Left lung (tissue), 4 donors: ENCODE measurements at regions not wholly inside any gene's neighbourhood (a gene's known extent, or its start where the extent isn't known, plus 50 kb on each side); places are given as distances from the start of the nearest gene placed in this dataset.
"Not testable (repeated sequence)": the region's sequence is repeated elsewhere in the genome, so short reads cannot be mapped to it uniquely, and the experiment has no call there.

Source experiments
- ATAC-seq: fragments of 200-7000 bp; cut with Tn5 transposase; one replicate; pipeline ENCODE4 v1.9.1; 2020; ENCODE audit warnings: moderate library complexity
- DNase-seq, 4 donors: peaks; one replicate each; pipeline ENCODE4 v3.0.0-alpha.2; 2013 to 2020
- H3K27ac ChIP-seq, 2 donors: fragments of 200-600 bp; sonication (generic) in 1 of 2; one replicate each; pipeline versions ENCODE4 v1.5.0 to v1.8.0; 2020 to 2021
- H3K27me3 ChIP-seq, 2 donors: fragments of 200-600 bp; sonication (generic) in 1 of 2; one replicate each; pipeline versions ENCODE4 v1.5.0 to v1.8.0; 2020 to 2021
- H3K36me3 ChIP-seq, 2 donors: fragments of 200-600 bp; sonication (generic) in 1 of 2; one replicate each; pipeline versions ENCODE4 v1.5.0 to v1.8.0; 2020 to 2021
- H3K4me1 ChIP-seq, 2 donors: fragments of 200-600 bp; one replicate each; pipeline ENCODE4 v1.8.0; 2021
- H3K4me3 ChIP-seq, 2 donors: fragments of 200-600 bp; sonication (generic) in 1 of 2; one replicate each; pipeline versions ENCODE4 v1.5.0 to v1.8.0; 2020 to 2021; ENCODE audit warnings: mild to moderate bottlenecking in 1 of 2
- H3K9me3 ChIP-seq, 2 donors: fragments of 200-600 bp; sonication (generic) in 1 of 2; one replicate each; pipeline versions ENCODE4 v1.5.0 to v1.8.0; 2020 to 2021
- intact Hi-C, 2 donors: fragments of 100-400 bp; cut with DNase I; formaldehyde crosslinking; loops; one replicate each; pipeline versions ENCODE4 v1.11.2 to v1.14.2; 2022
- TF ChIP-seq, protein P1 (sequence below), 2 donors: fragments of 200-600 bp; sonication (generic) in 1 of 2; IDR thresholded peaks; one replicate each; pipeline versions ENCODE4 v1.5.0 to v1.8.0; 2021; ENCODE audit warnings: antibody characterized with exemption in 2 of 2
- donor health status: DM: no; HTN: yes; CAD: no.
- donor health status: DM: no; HTN: no; CAD: no.

DNA sequence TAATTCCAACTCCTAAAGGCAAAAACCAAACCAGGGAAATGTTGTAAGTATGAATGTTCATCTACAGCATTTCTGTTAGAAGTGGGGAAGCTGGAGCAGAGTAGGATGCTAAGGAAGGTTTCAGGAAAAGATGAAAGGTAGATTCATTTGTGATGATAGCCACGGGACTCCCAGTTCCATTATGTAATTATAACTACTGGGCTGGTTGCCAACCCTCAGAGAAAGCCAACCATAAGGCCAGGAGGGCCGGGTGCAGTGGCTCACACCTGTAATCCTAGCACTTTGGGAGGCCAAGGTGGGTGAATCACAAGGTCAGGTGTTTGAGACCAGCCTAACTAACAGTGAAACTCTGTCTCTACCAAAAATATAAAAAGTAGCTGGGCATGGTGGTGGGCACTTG is 288.9 kb upstream of the ETAA1 start:
- TF ChIP-seq, protein P1, sequence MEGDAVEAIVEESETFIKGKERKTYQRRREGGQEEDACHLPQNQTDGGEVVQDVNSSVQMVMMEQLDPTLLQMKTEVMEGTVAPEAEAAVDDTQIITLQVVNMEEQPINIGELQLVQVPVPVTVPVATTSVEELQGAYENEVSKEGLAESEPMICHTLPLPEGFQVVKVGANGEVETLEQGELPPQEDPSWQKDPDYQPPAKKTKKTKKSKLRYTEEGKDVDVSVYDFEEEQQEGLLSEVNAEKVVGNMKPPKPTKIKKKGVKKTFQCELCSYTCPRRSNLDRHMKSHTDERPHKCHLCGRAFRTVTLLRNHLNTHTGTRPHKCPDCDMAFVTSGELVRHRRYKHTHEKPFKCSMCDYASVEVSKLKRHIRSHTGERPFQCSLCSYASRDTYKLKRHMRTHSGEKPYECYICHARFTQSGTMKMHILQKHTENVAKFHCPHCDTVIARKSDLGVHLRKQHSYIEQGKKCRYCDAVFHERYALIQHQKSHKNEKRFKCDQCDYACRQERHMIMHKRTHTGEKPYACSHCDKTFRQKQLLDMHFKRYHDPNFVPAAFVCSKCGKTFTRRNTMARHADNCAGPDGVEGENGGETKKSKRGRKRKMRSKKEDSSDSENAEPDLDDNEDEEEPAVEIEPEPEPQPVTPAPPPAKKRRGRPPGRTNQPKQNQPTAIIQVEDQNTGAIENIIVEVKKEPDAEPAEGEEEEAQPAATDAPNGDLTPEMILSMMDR (IDR thresholded peaks at IDR 0.05): no peak
- DNase-seq (no peak), ATAC-seq (no peak)
- intact Hi-C loops: no loop called here
- Histone ChIP-seq H3K9me3 (peaks cover 0 to 27% of the 10 kb centered on the region in 2 donors), H3K27me3 (no peaks in the 10 kb centered on the region), H3K4me3 (no peak overlapping the region), H3K4me1 (no peaks in the 10 kb centered on the region), H3K27ac (no peak overlapping the region), H3K36me3 (no peaks in the 10 kb centered on the region)

DNA sequence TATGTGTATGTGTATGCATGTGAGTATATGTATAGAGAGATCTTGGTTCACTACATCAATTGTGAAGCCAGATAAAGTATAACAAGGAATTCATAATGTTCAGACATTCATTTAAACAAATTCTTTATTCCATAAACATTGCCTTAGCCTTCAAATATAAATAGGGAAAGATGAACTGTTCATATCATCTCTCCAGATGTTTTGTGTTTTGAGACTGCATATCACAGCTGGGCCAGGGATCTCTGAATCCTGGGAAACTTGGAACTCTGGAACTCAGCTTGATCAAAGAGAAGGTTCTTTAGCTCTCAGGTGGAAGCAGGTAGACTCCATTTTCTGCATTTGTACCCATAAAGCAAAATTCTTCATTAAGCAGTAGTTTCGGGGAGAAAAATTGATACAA is 272.6 kb upstream of the ETAA1 start:
- Histone ChIP-seq H3K4me3 (no peak overlapping the region), H3K9me3 (no peaks in the 10 kb centered on the region), H3K27me3 (no peaks in the 10 kb centered on the region), H3K4me1 (no peaks in the 10 kb centered on the region), H3K36me3 (no peaks in the 10 kb centered on the region), H3K27ac (no peak overlapping the region)
- ATAC-seq (no peak), DNase-seq (peak in 1 of 4 donors; percentile 35)
- TF ChIP-seq, protein P1 (IDR thresholded peaks at IDR 0.05): no peak
- intact Hi-C loops: no loop called here

DNA sequence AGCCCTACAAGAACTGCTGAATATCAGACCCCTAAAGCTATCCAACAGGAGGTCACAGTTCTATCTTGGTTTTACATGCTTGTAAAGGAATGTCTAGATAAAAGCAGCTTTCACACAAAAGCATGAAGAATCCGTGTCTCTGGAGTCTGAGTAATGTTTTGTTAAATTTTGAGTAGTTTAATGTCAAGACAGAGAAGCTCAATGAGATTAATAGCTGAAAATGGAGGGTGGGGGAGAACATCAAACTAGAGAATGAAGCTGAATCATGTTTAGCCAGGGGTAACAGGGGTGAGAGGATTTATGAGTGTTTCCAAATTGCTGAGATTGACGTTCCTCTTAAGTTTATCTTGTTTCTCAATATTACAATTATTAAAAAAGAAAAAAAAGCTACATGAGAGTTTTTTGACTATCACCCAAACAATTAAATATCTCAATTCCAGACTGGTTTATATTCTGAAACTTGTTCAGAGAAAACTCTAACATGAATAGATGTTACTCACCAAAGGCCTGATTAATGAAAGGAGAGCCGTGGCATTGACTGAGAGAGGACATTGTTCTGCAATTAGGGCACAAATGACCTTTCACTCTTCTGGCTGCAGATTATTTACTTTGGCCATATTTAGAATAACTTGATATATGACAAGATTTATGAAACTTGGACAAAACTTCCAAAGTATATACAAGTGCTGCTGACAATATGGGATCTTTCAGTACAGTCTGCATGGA is 266.4 kb upstream of the ETAA1 start:
- no peak overlapping the region for H3K4me3 ChIP-seq
- intact Hi-C loops: no loop called here
- no peaks in the 10 kb centered on the region for H3K36me3 ChIP-seq
- H3K27ac ChIP-seq: no peak overlapping the region
- no peaks in the 10 kb centered on the region for H3K9me3 ChIP-seq
- TF ChIP-seq, protein P1 (IDR thresholded peaks at IDR 0.05): no peak
- H3K27me3 ChIP-seq: no peaks in the 10 kb centered on the region
- H3K4me1 ChIP-seq: no peaks in the 10 kb centered on the region
- no peak for ATAC-seq
- DNase-seq: peak in 2 of 4 donors; percentile 42 to 64

DNA sequence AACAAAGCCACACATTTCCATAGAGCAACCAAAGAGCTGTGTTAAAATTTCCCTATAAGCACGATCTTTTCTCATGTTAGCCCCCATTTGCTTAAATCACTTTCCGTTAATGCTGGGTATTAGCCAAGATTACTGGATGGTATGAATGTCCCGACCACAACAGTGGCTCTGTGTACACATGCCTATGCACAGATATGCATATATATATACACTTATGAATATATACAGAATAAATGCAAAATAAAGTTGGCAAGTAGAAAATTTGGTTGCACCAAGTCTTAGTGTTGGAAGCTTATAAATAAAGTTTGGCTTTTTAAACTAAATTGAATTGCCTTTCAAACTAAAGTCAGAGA is 265.9 kb upstream of the ETAA1 start:
- DNase-seq (no peak), ATAC-seq (no peak)
- TF ChIP-seq, protein P1 (IDR thresholded peaks at IDR 0.05): no peak
- Histone ChIP-seq H3K9me3 (no peaks in the 10 kb centered on the region), H3K4me3 (no peak overlapping the region), H3K27ac (no peak overlapping the region), H3K36me3 (no peaks in the 10 kb centered on the region), H3K27me3 (no peaks in the 10 kb centered on the region), H3K4me1 (no peaks in the 10 kb centered on the region)
- intact Hi-C loops: no loop called here

DNA sequence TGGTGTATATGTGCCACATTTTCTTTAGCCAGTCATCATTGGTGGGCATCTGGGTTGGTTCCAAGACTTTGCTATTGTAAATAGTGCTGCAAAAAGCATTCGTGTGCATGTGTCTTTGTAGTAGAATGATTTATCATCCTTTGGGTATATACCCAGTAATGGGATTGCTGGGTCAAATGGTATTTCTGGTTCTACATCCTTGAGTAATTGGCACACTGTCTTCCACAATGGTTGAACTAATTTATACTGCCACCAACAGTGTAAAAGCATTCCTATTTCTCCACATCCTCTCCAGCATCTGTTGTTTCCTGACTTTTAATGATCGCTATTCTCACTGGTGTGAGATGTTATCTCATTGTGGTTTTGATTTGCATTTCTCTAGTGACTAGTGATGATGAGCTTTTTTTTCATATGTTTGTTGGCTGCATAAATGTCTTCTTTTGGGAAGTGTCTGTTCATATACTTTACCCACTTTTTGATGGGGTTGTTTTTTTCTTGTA is 264.6 kb upstream of the ETAA1 start:
- H3K4me1 ChIP-seq, H3K27ac ChIP-seq, DNase-seq, ATAC-seq, H3K4me3 ChIP-seq, intact Hi-C loops, H3K9me3 ChIP-seq, H3K27me3 ChIP-seq, H3K36me3 ChIP-seq: not testable (repeated sequence)

DNA sequence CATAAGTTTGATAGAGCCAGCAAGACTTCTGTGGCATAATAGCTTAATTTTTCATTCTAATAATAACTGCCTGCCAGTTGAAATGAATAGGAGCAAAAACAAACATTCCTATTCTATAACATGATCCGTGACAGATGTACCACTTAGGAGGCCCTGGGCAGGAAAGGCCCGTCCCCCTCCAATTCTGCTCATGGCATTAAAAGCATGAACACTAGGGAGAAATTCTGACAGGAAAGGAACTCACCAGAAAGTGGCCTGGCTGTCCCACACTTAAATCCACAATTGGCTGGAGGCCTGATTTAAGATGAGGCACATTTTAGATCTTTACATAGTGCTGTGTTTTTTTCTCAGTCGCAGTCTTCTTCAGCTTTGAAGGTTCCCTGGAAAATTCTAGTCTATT is 261.9 kb upstream of the ETAA1 start:
- no peak for ATAC-seq
- Histone ChIP-seq H3K4me1 (no peaks in the 10 kb centered on the region), H3K9me3 (no peaks in the 10 kb centered on the region), H3K27ac (no peak overlapping the region), H3K36me3 (no peaks in the 10 kb centered on the region), H3K4me3 (no peak overlapping the region), H3K27me3 (no peaks in the 10 kb centered on the region)
- no peak for DNase-seq
- TF ChIP-seq, protein P1 (IDR thresholded peaks at IDR 0.05): no peak
- intact Hi-C loops: no loop called here
